GM12878 (cell line): ENCODE measurements at regions not wholly inside any gene's neighbourhood (a gene's known extent, or its start where the extent isn't known, plus 50 kb on each side); places are given as distances from the start of the nearest gene placed in this dataset.

Source experiments
- CREM ChIP-seq: IDR thresholded peaks from 2 replicates; pipeline ENCODE4 v1.6.1; 2014; ENCODE audit warnings: antibody characterized with exemption, low read depth
- GABPA ChIP-seq: IDR thresholded peaks from 2 replicates; pipeline ENCODE4 v1.6.1; 2014; ENCODE audit warnings: antibody characterized with exemption, low read depth, mild to moderate bottlenecking, inconsistent platforms
- GATAD2B ChIP-seq: fragments of 450-650 bp; conservative IDR thresholded peaks from 2 replicates; pipeline ENCODE4 v1.6.1; 2017; ENCODE audit warnings: low read depth, mild to moderate bottlenecking, moderate library complexity
- JUND ChIP-seq: IDR thresholded peaks from 2 replicates; pipeline ENCODE4 v1.6.1; 2012; ENCODE audit warnings: low read depth, mild to moderate bottlenecking, low read length, improper control_type of control experiment, moderate library complexity
- RAD51 ChIP-seq: fragments of 450-650 bp; IDR thresholded peaks from 2 replicates; pipeline ENCODE4 v1.6.1; 2016; ENCODE audit warnings: moderate library complexity, mild to moderate bottlenecking, inconsistent platforms
- SKIL ChIP-seq: fragments of 450-650 bp; IDR thresholded peaks from 2 replicates; pipeline ENCODE4 v1.6.1; 2017; ENCODE audit warnings: mild to moderate bottlenecking, low read depth, inconsistent platforms; ENCODE audit not compliant: poor library complexity, severe bottlenecking
- USF2 ChIP-seq: IDR thresholded peaks from 2 replicates; pipeline ENCODE4 v1.6.1; 2011; ENCODE audit warnings: low read depth, low read length, improper control_type of control experiment, borderline replicate concordance
- TF ChIP-seq, protein P1 (sequence below), 3 experiments: IDR thresholded peaks in 2 of 3; conservative IDR thresholded peaks in 1 of 3; 2 replicates each; pipeline ENCODE4 v1.5.1; 2011; ENCODE audit warnings: low read depth in 3 of 3, low read length in 3 of 3, mild to moderate bottlenecking in 3 of 3, control low read depth in 2 of 3, moderate library complexity in 2 of 3, inconsistent platforms in 1 of 3, mixed read lengths in 1 of 3; ENCODE audit not compliant: control insufficient read depth in 2 of 3, insufficient read depth in 1 of 3; ENCODE audit errors: extremely low read depth in 1 of 3

- TF ChIP-seq GATAD2B (no peak), GABPA (no peak), CREM (no peak), SKIL (no peak), RAD51 (no peak), USF2 (no peak), JUND (no peak)
- TF ChIP-seq, protein P1, sequence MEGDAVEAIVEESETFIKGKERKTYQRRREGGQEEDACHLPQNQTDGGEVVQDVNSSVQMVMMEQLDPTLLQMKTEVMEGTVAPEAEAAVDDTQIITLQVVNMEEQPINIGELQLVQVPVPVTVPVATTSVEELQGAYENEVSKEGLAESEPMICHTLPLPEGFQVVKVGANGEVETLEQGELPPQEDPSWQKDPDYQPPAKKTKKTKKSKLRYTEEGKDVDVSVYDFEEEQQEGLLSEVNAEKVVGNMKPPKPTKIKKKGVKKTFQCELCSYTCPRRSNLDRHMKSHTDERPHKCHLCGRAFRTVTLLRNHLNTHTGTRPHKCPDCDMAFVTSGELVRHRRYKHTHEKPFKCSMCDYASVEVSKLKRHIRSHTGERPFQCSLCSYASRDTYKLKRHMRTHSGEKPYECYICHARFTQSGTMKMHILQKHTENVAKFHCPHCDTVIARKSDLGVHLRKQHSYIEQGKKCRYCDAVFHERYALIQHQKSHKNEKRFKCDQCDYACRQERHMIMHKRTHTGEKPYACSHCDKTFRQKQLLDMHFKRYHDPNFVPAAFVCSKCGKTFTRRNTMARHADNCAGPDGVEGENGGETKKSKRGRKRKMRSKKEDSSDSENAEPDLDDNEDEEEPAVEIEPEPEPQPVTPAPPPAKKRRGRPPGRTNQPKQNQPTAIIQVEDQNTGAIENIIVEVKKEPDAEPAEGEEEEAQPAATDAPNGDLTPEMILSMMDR (IDR thresholded peaks at IDR 0.05 in 2 of 3, conservative IDR thresholded peaks at IDR 0.05 in 1 of 3; ENCODE audit: control insufficient read depth in 2 of 3, extremely low read depth in 1 of 3, insufficient read depth in 1 of 3, low read depth in 3 of 3, low read length in 3 of 3) = no peak
Observed at GRCh38 chr14:71388336-71388735, 481.1 kb downstream of the PCNX1 start.
